ENCODE measurements at regions not wholly inside any gene's neighbourhood (a gene's known extent, or its start where the extent isn't known, plus 50 kb on each side); places are given as distances from the start of the nearest gene placed in this dataset.
A peak's percentile ranks its signal among the peaks of the same experiment; 100 is the strongest.

GRCh38 chr18:70464343-70465114, 175.7 kb downstream of the SOCS6 start:
- peak; percentile 73 for DNase-seq (ENCODE audit: low read depth)
- TF ChIP-seq, protein P1, sequence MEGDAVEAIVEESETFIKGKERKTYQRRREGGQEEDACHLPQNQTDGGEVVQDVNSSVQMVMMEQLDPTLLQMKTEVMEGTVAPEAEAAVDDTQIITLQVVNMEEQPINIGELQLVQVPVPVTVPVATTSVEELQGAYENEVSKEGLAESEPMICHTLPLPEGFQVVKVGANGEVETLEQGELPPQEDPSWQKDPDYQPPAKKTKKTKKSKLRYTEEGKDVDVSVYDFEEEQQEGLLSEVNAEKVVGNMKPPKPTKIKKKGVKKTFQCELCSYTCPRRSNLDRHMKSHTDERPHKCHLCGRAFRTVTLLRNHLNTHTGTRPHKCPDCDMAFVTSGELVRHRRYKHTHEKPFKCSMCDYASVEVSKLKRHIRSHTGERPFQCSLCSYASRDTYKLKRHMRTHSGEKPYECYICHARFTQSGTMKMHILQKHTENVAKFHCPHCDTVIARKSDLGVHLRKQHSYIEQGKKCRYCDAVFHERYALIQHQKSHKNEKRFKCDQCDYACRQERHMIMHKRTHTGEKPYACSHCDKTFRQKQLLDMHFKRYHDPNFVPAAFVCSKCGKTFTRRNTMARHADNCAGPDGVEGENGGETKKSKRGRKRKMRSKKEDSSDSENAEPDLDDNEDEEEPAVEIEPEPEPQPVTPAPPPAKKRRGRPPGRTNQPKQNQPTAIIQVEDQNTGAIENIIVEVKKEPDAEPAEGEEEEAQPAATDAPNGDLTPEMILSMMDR (IDR thresholded peaks at IDR 0.05; ENCODE audit: low read length, missing control alignments) = peak; percentile 44
- H3K4me3 ChIP-seq (replicated peaks; ENCODE audit: low read depth, low read length) = peak overlapping the region; percentile 43

- TF ChIP-seq, protein P1 (IDR thresholded peaks at IDR 0.05; ENCODE audit: low read length, missing control alignments) = no peak
- no peak overlapping the region for H3K4me3 ChIP-seq (replicated peaks; ENCODE audit: low read depth, low read length)
- no peak for DNase-seq (ENCODE audit: low read depth)
These were observed 174.2 kb downstream of the SOCS6 start for GRCh38 chr18:70463085-70463484.

DNA sequence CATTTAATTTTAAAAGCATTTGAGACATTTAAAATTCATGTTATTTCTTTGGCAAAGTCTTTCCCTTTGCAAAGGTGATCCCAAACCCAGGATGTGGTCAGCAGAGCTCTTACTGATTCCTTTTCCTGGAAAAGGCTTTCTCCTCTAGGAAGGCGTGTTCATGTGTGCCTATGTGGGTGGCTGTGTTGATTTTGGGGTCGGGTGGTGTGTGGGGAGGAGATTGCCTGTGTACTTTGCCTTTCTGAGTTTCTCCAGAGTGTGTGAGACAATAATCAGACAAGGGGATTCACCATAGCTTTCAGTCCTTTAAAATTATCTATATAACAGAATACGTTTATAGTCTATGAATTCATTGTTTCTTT, 173.2 kb downstream of the SOCS6 start:
- no peak for DNase-seq (ENCODE audit: low read depth)
- H3K4me3 ChIP-seq (replicated peaks; ENCODE audit: low read depth, low read length) = no peak overlapping the region
- TF ChIP-seq, protein P1 (IDR thresholded peaks at IDR 0.05; ENCODE audit: low read length, missing control alignments) = no peak

DNA sequence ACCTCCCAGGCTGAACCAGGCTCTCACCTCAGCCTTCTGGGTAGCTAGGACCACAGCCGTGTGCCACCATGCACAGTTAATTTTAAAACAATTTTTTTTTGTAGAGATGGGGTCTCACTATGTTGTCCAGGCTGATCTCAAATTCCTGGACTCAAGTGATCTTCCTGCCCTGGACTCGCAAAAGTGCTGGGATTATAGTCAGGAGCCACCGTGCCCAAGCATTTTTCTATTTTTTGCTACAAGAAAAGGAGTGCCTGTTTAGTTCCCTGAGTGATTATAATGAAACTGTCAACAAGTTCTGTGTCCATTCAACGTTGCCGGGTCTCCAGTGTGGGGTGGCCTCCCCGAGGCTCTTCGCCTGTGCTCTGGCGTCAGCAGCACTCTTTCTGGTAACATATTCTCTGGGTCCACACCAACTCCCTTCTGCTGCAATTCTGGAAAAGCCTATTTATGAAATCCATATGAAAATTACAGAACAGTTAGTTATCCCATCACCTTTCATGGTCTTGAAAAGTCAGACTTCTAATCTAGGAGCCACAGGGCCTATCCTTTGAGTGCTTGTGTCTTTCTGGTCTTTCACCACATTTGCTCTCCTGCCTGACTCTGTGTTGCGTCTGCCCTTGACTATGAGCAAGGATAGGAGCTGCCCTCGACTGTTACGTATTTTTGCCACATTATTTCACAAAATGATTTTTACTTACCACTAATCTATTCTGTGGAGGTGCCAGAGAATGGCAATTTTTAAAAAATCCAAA, 172.7 kb downstream of the SOCS6 start:
- H3K4me3 ChIP-seq (replicated peaks; ENCODE audit: low read depth, low read length) = no peak overlapping the region
- TF ChIP-seq, protein P1 (IDR thresholded peaks at IDR 0.05; ENCODE audit: low read length, missing control alignments) = no peak
- no peak for DNase-seq (ENCODE audit: low read depth)

GRCh38 chr18:70459731-70460130, 170.9 kb downstream of the SOCS6 start:
- TF ChIP-seq, protein P1 (IDR thresholded peaks at IDR 0.05; ENCODE audit: low read length, missing control alignments) = no peak
- H3K4me3 ChIP-seq (replicated peaks; ENCODE audit: low read depth, low read length) = no peak overlapping the region
- no peak for DNase-seq (ENCODE audit: low read depth)

DNA sequence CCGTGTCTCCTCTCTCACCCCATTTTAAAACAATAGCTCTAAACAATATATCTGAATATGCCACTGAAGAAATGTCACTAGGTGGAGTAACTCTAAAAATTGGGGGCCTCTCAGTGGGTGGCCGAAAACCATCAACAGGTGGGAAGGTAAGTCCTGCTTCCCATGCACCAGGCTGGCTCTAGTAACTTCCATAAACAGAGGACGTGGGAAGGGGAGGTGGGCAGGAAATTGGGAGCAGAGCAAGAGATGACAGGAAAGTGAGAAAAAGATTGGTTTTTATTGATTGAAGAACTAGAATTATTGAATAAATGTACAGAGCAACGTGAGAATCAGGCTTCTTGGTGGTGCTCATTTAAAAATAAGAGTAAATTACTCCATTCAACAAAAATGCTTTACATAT, 170.4 kb downstream of the SOCS6 start:
- H3K4me3 ChIP-seq (replicated peaks; ENCODE audit: low read depth, low read length) = no peak overlapping the region
- TF ChIP-seq, protein P1 (IDR thresholded peaks at IDR 0.05; ENCODE audit: low read length, missing control alignments) = no peak
- DNase-seq (ENCODE audit: low read depth) = no peak
